LoVo (cell line): ENCODE measurements at regions not wholly inside any gene's neighbourhood (a gene's known extent, or its start where the extent isn't known, plus 50 kb on each side); places are given as distances from the start of the nearest gene placed in this dataset.

Source experiments
- DNase-seq: peaks from one replicate; pipeline ENCODE4 v3.0.0-alpha.2; 2016; ENCODE audit warnings: low spot score

GRCh38 chr1:38539931-38540330, 319.6 kb downstream of the RRAGC start:
- DNase-seq = no peak

- DNase-seq = no peak
Measured at GRCh38 chr1:38538834-38539233, 320.7 kb downstream of the RRAGC start.

- DNase-seq = no peak
Measured at GRCh38 chr1:38536089-38536488, 323.5 kb downstream of the RRAGC start.

DNA sequence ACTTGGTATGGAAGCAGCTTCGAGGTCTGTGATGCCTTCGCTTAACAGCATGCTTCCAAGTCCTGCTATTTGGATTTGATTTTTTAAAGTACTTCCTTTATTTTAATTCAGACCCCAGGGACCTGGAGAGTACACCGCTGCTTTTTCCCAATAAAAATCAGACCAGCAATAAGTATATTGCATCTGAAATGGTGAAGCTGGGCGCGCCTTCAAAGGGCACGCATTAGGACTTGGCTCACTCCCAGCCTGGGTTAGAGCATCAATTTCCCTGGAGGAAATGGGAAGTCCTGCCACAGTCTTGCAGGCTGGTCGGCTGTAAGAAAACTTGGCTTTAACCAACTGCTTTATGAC, 325.1 kb downstream of the RRAGC start:
- DNase-seq = no peak

DNA sequence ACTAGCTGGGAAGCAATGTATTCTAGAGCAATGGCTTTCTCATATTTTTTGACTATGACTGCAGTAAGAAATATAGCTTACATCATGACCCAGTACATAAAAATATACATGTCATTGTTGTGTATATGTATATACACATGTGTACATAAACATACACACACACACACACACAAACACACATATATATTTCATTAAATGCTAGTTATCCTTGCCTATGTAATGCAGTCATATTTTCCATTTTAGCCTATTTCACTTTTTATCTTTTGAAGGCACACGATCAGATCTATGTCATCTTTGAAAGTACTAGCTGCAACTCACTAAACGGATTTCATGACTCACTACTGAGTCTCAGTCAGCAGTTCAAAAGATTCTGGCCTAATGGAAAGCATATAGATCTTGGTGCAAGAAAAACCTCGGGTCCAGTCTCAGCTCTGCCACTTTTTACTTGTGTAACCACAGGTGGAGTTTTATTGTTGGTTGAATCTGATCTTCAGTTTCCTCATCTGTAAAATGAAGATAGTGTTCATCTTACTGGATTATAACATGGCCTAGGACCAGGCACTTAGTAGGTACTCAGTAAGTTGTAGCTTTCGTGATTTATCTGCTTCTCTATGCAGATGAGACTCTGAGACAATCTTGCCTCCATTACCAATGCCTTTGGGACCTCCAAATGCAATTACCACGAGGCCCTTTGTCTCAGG, 325.6 kb downstream of the RRAGC start:
- DNase-seq = no peak

DNA sequence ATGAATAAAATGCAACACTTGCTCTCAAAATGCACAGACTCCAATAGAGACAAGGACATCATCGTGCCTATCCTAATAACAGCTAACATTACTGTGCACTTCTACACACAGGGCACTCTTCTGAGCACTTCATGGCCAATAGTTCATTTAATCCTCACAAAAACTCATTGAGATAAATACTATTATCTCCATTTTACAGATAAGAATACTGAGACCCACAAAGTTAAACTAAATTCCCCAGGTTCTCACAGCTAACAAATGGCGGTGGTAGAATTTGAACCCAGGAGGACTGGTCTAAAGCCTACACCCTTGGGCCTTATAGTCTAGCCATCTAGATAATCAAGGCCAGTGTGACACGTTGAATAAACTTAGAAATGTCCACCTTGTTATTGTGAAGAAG, 328.6 kb downstream of the RRAGC start:
- no peak for DNase-seq

DNA sequence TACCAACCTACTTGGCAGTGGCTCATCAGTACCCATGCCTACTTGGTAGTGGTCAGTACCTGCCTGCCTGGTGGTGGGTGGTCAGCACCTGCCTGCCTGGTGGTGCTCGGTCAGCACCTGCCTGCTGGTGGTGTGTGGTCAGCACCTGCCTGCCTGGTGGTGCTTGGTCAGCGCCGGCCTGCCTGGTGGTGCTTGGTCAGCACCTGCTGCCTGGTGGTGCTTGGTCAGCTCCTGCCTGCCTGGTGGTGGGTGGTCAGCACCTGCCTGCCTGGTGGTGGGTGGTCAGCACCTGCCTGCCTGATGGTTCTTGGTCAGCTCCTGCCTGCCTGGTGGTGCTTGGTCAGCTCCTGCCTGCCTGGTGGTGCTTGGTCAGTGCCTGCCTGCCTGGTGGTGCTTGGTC, 329.6 kb downstream of the RRAGC start:
- DNase-seq = no peak

DNA sequence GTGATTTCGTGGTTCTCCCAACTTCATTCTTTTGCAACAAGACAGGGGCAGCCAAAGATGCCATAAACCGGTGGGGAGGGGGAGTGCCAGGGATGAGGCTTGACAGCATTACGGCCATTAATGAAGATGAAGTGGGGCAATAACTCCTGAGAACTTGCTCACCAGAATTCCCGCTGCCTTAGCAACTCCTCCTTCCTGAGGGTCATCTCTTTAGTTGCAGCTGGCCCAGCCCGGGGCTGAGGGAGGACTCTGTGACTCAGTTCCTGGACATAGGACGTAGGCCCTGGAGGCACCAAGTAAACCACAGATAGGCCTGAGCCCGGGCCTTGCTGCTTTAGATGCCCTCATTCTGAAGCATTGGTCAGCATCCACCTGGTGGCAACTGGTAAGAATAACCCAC, 330.2 kb downstream of the RRAGC start:
- no peak for DNase-seq

DNA sequence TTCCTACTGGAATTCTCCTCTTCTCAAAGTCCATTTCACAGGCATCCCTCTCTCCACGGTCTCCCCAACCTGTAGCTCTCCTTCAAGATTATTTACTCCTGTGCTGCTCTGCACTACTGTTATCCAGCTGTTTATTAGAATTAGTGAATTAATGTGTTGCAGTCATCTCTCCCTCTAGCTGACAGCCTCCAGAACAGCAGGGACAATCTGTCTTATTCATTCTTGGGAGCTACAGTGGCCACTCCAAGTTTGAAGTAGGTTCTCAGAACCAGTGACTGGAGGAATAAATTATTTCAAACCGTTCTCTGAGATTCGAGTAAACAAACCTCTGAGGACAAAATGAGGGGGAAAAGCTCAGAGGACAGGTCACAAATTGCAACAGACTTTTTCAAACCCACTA, 330.9 kb downstream of the RRAGC start:
- DNase-seq = no peak

DNA sequence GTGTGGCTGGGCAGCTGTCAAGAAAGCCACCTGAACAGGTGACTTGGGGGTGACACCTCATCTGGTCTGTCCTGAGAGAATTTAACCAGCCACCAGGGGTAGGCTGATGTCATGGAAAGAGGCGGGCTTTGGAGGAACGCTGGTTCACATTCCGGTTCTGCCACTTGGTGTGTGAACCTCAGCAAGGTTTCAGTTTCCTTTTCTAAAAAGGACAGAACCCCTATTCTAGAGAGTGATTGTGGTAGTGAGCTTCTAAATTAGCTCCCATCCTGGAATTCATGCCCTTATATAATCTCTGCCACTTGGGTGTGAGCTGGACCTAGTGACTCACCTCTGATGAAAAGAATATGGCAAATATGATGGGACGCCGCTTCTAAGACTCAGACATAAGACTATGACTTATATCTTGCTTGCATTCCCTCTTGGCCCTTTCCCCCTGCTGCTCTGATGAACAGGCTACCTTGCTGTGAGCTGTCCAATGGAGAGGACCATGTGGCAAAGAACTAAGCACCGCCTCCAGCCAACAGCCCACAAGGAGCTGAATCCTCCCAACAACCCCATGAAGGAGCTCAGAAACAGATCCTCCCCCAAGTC, 332.1 kb downstream of the RRAGC start:
- DNase-seq = peak; percentile 41

DNA sequence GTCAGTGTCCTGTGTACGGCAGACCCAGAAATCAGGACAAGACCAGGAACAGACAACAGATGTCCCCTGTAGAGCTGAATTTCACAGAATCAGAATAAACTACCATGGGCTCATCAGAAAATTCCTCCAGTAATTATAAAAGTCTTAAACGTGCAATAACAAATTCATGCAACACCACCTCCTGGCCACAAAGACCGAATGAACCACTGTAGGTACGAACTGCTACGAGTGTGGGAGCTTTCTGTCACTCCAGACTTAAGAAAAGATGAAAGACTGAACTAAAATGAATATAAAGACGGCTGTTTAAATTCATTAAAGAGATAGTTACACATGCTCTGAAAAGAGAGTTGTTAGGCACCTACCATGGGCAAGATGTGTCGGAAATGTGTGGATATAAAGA, 333.5 kb downstream of the RRAGC start:
- DNase-seq = no peak

DNA sequence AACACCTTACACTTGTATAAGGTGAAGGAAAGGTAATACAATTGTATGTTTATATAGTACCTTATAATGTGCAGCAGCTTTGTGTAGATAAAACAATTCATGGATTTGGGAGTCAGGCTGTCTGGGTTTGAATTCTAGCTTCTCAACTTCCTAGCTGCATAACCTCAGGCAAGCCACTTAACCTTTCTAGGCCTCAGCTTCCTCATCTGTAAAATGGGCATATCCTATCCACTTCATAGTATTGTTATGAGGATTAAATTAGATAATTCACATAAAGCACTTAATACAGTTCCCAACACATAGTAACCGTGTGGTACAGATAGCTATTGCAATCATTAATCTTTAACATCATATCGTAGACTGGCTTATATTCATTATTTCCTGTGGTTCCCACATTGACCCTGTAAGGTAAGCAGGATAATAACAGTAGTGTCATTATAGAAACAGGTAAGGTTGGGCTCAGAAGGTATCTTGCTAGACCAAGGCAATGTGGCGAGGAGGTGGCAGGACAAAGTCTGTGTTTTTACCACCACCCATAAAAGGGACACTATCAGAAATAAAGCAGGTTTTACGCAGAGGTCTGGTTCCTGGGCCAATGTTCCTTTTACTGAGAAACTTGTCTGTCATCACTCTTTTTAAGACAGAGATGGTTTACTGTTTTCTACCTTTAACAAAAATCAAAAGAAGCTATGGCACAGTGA, 334.1 kb downstream of the RRAGC start:
- DNase-seq = no peak

DNA sequence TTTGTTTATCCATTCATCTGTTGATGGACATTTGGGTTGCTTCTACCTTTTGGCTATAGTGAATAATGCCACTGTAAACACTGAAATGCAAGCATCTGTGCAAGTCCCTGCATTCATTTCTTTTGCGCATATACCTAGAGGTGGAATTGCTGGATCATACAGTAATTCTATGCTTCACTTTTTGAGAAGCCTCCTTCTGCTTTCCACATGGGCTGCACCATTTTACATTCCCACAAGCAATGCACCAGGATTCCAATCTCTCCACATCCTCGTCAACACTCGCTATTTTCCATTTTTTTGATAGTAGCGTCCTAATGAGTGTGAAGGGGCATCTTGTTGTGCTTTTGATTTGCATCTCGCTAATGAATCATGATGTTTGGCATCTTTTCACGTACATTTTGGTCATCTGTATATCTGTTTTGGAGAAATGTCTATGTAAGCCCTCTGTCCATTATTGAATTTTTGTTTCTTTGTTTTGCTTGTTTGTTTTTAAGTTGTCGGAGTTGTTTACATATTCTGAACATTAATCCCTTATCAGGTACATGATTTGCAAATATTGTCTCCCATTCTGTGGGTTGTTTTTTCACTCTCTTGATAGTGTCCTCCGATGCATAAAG, 335.4 kb downstream of the RRAGC start:
- DNase-seq = no peak

- DNase-seq = no peak
Measured at GRCh38 chr1:38523568-38523939, 336.0 kb downstream of the RRAGC start.

DNA sequence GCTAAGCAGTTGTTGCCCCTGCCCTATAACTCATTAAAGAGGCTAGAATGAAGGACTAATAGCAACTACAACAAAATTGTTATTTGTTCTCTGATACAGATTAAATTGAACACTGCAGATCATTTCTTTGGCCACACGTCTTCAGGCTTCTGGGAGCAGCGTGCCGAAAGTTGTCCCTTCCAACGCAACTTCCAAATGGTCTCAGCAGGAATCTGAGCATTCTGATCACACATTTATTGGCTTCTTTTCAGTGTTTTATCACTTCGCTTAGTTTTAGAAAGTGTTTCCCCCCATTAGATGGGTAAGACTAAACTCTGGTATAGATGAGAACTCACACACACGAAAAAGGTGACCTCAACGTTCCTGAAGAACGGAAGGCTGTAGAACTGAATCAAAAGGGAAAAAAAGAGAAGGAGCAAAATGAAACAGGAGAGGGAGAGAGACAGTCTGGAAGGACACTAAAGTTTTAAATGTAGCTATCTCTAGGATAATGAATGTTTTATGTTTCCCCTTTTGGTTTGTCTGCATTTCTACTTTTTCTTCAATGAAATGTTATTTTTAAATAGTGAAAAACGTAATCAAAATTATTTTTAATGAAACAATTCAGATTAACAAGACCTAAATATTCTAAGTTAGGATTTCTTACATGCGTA, 336.5 kb downstream of the RRAGC start:
- no peak for DNase-seq

GRCh38 chr1:38516560-38516959, 343.0 kb downstream of the RRAGC start:
- DNase-seq = no peak

DNA sequence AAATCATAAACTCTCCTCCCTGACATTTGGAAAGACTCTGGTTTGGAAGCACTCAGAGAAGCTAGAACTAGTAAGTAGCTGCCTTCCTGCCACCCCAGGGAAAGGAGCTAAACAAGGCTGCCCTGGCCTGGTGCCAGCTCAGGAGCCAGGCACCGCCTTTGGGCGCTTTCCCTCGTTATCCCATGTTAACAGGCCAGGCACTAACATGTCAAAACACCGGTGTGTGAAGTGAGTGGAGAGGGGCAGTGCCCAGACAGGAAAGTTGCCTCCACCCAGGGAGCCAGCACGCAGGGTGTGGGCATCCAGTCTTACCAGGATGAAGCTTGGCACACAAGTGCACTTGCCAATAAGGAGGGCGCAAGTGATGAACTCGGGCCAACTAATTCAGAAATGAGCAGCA, 346.8 kb downstream of the RRAGC start:
- no peak for DNase-seq

DNA sequence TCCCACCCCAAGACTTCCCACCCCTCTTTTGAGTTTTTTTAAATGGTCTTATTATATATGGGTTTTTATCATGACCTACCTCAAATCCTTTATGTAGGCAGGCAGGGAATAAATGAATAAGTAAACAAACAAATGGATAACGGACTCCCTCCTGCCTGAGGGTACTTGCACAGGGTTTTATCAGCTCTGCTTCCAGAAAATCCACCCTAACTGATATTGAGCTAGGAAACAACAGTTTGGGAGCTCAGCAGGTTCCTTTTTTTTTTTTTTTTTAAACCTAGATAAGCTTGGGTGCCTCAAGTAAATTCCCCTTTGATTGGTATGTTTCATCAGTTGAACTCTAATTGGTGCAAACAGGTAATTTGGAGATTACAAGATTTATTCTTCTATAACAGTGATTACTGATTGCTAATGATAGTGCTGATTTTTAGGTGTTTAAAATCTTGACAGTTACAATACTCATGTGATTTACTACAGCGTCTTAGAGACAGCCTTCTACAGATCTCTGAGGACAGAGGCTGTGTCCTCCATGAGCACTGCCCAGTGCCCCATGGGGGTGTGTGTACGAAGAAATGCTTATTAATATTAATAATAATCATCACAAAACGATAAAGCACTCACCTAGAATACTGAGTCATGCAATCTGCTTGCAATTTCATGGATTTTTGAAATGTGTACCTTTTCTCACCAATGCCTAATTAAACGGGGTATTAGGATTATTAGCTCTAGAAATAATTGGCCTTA, 347.4 kb downstream of the RRAGC start:
- no peak for DNase-seq

DNA sequence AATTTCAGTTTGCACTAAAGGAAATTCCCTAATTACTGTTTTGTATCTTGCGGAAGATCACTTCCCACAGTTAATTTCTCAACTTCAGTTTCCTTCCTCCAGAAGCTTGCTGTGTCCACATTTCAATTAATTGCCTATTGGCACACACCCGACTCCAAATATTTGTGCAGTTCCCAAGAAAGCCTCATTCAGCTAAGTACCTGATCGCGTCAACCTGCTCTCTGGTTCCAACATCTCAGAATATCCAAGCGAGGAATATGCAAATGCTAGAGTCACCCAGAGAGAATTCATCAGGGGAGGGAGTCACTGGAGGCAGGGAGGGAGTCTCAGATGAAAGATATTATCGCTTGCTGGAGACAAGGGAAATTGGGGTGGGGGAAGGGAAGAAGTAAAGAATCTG, 351.3 kb downstream of the RRAGC start:
- DNase-seq = no peak

GRCh38 chr1:38507563-38507962, 352.0 kb downstream of the RRAGC start:
- no peak for DNase-seq

DNA sequence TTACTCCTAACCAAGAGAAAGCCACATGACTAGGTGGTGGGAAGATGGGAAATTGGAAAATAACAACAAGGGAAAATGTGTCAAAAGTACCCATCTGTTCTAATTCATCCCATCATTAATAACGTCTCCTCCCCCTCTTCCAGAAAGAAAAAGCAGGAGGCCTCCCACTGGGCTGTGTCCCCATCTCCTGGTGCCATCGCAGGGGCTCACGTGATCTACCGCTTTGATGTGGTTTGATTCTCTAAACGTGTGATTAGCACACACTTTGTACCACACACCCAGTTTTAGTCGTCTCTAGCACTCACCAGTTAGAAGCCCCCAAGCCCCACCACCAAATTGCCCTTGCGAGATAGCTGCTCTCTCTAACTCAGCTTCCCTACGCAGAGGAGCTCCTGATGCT, 353.6 kb downstream of the RRAGC start:
- DNase-seq = no peak

DNA sequence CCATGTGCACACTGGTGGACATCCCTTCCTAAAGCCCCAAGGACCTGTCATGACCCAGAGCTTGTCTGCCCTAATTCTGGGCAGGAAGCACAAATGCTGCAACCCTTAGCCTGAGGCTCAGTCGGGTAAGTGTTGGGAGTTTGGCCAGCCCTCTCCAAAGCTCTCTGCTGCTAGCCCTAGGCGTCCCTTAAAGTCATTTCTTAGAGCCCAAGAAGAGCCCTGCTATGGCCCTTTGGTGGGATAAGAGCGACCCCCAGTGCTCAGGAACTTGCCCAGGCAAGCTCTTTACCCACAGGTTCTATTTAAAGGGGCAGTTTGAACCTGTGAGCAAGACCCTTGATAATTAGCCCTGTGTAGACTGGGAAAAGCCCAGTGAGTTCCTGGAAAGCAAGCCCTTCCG, 356.8 kb downstream of the RRAGC start:
- DNase-seq = no peak
